D721Med (cell line): ENCODE measurements at regions not wholly inside any gene's neighbourhood (a gene's known extent, or its start where the extent isn't known, plus 50 kb on each side); places are given as distances from the start of the nearest gene placed in this dataset.

Source experiments
- DNase-seq: peaks from one replicate; pipeline ENCODE4 v3.0.0; 2011; ENCODE audit warnings: low spot score; ENCODE audit not compliant: insufficient read length
- FAIRE-seq: peaks from 2 replicates; lab custom pipeline; 2011; peaks lifted over from hg19 to GRCh38; lab: Jason Lieb, UNC
- TF ChIP-seq, protein P1 (sequence below): IDR thresholded peaks from 2 replicates; pipeline ENCODE4 v1.5.1; 2012; ENCODE audit warnings: mild to moderate bottlenecking, control low read depth; ENCODE audit not compliant: insufficient read depth; ENCODE audit errors: missing control alignments

- DNase-seq (no peak), FAIRE-seq (no peak)
- TF ChIP-seq, protein P1, sequence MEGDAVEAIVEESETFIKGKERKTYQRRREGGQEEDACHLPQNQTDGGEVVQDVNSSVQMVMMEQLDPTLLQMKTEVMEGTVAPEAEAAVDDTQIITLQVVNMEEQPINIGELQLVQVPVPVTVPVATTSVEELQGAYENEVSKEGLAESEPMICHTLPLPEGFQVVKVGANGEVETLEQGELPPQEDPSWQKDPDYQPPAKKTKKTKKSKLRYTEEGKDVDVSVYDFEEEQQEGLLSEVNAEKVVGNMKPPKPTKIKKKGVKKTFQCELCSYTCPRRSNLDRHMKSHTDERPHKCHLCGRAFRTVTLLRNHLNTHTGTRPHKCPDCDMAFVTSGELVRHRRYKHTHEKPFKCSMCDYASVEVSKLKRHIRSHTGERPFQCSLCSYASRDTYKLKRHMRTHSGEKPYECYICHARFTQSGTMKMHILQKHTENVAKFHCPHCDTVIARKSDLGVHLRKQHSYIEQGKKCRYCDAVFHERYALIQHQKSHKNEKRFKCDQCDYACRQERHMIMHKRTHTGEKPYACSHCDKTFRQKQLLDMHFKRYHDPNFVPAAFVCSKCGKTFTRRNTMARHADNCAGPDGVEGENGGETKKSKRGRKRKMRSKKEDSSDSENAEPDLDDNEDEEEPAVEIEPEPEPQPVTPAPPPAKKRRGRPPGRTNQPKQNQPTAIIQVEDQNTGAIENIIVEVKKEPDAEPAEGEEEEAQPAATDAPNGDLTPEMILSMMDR: no peak
Measured at GRCh38 chr2:221780281-221780688, 208.2 kb upstream of the EPHA4 start.

- FAIRE-seq (no peak), DNase-seq (no peak)
- TF ChIP-seq, protein P1: no peak
Measured at GRCh38 chr2:221779614-221780067, 207.5 kb upstream of the EPHA4 start.

DNA sequence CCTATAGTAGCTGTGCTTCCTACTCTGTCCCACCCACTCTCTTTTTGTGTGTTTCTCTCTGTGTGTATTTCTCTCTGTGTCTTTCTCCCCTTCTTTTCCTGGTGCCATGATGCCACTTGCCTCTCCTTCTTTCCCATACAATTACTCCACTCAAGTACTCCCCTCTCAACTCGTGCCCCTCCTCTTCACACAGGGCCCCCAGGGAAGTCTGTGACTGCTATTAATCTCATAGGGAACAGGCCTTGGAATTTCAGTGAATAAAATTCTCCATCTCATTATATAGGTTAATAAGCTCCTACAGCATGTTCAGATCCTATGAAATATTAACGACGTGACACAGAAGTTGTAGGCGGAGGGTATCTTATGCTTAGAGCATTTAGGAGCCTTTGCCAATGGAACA lies 205.9 kb upstream of the EPHA4 start:
- TF ChIP-seq, protein P1: no peak
- FAIRE-seq: no peak
- no peak for DNase-seq

GRCh38 chr2:221777119-221777518 lies 205.0 kb upstream of the EPHA4 start:
- TF ChIP-seq, protein P1: no peak
- FAIRE-seq (no peak), DNase-seq (no peak)

DNA sequence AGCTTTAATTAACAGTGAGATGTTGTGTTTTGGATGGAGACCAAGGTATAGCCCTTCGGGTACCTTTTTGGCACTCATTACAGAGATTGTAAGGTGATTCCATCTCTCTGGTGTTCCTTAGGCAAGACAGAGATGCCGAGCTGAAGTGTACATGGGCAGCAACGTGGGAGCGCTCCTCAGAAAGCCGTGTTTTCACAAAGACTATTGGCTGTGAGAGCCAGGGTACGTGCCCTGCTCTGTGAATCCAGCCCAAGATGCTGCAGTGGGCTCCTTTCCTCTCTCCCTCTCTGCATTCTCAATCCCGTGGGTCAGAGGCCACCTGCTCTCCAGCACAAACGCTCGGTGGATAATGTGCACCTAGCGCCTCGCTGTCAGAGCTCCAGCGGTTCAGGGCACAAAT lies 203.0 kb upstream of the EPHA4 start:
- no peak for FAIRE-seq
- DNase-seq: no peak
- TF ChIP-seq, protein P1: no peak

- FAIRE-seq: no peak
- TF ChIP-seq, protein P1: no peak
- DNase-seq: no peak
Measured at GRCh38 chr2:221774136-221774535, 202.0 kb upstream of the EPHA4 start.

- DNase-seq: no peak
- no peak for FAIRE-seq
- TF ChIP-seq, protein P1: no peak
Measured at GRCh38 chr2:221771297-221771696, 199.2 kb upstream of the EPHA4 start.
